Stomach smooth muscle (tissue), 2 donors: ENCODE measurements at regions not wholly inside any gene's neighbourhood (a gene's known extent, or its start where the extent isn't known, plus 50 kb on each side); places are given as distances from the start of the nearest gene placed in this dataset.

Source experiments
- H3K27ac ChIP-seq: one replicate; pipeline ENCODE4 v1.7.0; 2013; ENCODE audit warnings: mild to moderate bottlenecking, low read length, inconsistent platforms
- H3K27me3 ChIP-seq, 2 donors: one replicate each; pipeline ENCODE4 v1.7.0; 2013; ENCODE audit warnings: low read length in 2 of 2; ENCODE audit not compliant: insufficient read depth in 2 of 2, control insufficient read depth in 1 of 2
- H3K36me3 ChIP-seq, 2 donors: one replicate each; pipeline ENCODE4 v1.7.0; 2013; ENCODE audit warnings: low read length in 2 of 2; ENCODE audit not compliant: control insufficient read depth in 2 of 2, insufficient read depth in 2 of 2
- H3K4me1 ChIP-seq: one replicate; pipeline ENCODE4 v1.7.0; 2013; ENCODE audit warnings: low read length; ENCODE audit not compliant: control insufficient read depth, insufficient read depth
- H3K4me3 ChIP-seq, 2 donors: one replicate each; pipeline ENCODE4 v1.7.0; 2013; ENCODE audit warnings: low read length in 2 of 2
- H3K9ac ChIP-seq, 2 donors: one replicate each; pipeline ENCODE4 v1.7.0; 2013; ENCODE audit warnings: low read length in 2 of 2, mild to moderate bottlenecking in 1 of 2
- H3K9me3 ChIP-seq, 2 donors: one replicate each; pipeline ENCODE4 v1.7.0; 2013; ENCODE audit warnings: low read length in 2 of 2; ENCODE audit not compliant: control insufficient read depth in 2 of 2
- donor health status: healthy.
- donor health status: Pancreatic carcinoma.

DNA sequence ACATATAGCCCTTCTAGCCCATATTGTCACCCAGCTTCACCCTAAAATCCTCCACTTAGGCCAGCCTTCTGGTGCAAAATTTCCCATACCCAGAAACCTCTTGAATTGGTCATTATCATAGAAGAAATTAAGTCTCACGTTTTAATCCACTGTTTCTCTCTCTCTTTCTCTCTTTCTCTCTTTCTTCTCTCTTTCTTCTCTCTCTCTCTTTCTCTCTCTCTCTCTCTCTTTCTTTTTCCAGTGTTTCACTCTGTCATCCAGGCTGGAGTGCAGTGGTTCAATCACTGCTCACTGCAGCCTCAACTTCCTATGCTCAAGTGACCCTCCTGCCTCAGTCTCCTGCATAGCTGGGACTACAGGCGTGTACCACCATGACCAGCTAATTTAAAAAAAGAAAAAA lies 363.4 kb downstream of the TMEM167A start:
- Histone ChIP-seq H3K9ac (no peak overlapping the region), H3K4me1 (no peaks in the 10 kb centered on the region), H3K27ac (no peak overlapping the region), H3K27me3 (no peaks in the 10 kb centered on the region), H3K4me3 (no peak overlapping the region), H3K9me3 (no peaks in the 10 kb centered on the region), H3K36me3 (no peaks in the 10 kb centered on the region)

DNA sequence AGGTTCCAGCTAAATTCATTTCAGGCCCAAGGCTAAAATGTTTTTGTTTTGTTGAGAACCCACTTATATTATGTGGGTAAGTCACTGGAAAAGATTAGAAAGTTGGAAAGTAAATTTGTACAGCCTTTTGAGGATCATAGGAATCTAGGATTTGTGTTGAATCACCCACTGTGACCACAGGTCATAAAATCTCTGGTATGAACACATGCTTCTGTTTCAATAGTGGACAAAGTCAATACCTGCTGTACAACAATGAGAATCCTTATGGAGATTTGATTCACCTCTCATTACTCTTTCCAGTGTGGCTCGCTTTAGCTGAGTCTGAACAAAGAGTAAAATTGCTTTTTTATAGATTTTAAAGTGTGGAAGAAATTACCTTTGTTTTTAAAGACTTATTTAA lies 369.5 kb downstream of the TMEM167A start:
- Histone ChIP-seq H3K9me3 (no peaks in the 10 kb centered on the region), H3K27me3 (no peaks in the 10 kb centered on the region), H3K9ac (no peak overlapping the region), H3K4me3 (no peak overlapping the region), H3K36me3 (no peaks in the 10 kb centered on the region), H3K4me1 (no peaks in the 10 kb centered on the region), H3K27ac (no peak overlapping the region)

DNA sequence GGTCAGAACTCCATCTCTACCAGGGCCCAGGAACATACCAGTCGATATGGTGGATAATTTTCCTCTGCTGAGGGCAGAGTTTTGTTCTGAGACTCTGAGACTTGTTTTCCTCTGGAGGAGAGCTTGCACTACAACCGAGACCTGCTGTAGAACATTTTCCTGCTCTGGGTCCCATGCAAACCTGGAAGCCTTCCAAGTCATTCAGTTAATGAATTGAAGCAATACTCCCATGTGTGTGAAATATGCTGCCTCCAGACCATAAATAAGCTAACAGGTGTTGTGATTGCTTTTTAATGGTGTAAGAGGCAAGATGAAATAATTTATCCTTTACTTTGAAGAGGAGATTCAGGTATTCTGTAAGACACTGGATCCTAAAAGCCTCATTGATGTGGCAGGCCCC lies 372.8 kb downstream of the TMEM167A start:
- Histone ChIP-seq H3K4me3 (no peak overlapping the region), H3K27me3 (no peaks in the 10 kb centered on the region), H3K27ac (no peak overlapping the region), H3K9me3 (no peaks in the 10 kb centered on the region), H3K4me1 (no peaks in the 10 kb centered on the region), H3K36me3 (no peaks in the 10 kb centered on the region), H3K9ac (no peak overlapping the region)

DNA sequence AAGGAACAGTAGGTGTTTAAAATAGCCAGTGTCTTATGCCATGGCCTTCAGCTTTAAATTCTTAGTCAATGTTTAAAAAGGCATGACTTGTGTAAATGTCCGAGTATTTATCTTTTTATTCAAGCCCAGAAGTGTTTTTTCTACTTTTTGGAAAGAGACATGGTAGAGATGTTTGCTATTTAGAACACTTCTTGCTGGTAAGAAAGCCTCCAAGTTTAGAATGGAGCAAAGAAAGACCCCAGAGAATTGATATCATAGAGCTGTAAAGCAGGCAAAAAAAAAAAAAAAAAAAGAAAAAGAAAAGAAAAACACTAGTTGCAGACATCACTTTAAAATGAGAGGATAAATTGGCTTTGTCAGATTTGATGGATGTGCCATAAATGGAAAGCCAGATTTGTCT lies 375.1 kb downstream of the TMEM167A start:
- Histone ChIP-seq H3K4me3 (no peak overlapping the region), H3K4me1 (no peaks in the 10 kb centered on the region), H3K27me3 (no peaks in the 10 kb centered on the region), H3K9me3 (no peaks in the 10 kb centered on the region), H3K36me3 (no peaks in the 10 kb centered on the region), H3K27ac (no peak overlapping the region), H3K9ac (no peak overlapping the region)

DNA sequence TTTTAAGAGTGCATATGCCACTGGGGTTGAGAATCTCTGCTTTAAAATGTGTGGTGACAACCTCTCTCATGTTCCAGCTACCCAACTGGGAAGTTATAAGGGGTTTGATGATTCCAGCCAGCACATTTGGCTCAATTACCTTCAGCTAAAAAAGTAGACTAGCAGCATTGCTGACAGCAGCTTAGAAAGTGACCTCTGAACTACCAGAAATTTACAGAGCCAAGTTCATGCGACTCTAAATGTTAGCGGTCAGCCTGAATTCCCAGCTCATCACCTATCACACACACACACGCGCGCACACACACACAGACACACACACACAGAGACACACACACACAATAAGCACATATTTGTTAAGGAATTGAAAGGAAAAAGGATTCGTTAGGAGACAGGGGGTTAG lies 377.5 kb downstream of the TMEM167A start:
- Histone ChIP-seq H3K4me1 (no peaks in the 10 kb centered on the region), H3K27ac (no peak overlapping the region), H3K27me3 (no peaks in the 10 kb centered on the region), H3K9me3 (no peaks in the 10 kb centered on the region), H3K36me3 (no peaks in the 10 kb centered on the region), H3K9ac (no peak overlapping the region), H3K4me3 (no peak overlapping the region)

DNA sequence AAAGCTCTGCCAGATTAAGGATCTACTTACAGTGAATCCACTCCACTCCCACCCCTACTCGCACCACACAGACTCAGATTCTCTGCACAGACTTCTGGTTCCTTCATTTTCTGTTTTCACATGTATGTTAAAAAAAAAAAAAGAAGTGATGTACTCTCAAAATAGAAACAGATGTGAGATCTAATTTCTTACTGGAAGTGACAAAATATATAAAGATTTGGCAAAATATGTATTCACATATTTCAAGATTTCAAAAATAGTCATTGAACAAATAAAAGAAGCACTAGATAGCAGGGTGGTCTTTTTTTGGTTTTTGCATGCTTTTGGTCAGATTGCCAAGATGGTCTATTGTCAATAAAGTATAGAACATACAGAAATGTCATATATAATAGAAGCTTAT lies 379.2 kb downstream of the TMEM167A start:
- H3K4me3 ChIP-seq = no peak overlapping the region
- H3K9me3 ChIP-seq = no peaks in the 10 kb centered on the region
- no peaks in the 10 kb centered on the region for H3K36me3 ChIP-seq
- H3K4me1 ChIP-seq = no peaks in the 10 kb centered on the region
- H3K27me3 ChIP-seq = no peaks in the 10 kb centered on the region
- no peak overlapping the region for H3K9ac ChIP-seq
- H3K27ac ChIP-seq = no peak overlapping the region

DNA sequence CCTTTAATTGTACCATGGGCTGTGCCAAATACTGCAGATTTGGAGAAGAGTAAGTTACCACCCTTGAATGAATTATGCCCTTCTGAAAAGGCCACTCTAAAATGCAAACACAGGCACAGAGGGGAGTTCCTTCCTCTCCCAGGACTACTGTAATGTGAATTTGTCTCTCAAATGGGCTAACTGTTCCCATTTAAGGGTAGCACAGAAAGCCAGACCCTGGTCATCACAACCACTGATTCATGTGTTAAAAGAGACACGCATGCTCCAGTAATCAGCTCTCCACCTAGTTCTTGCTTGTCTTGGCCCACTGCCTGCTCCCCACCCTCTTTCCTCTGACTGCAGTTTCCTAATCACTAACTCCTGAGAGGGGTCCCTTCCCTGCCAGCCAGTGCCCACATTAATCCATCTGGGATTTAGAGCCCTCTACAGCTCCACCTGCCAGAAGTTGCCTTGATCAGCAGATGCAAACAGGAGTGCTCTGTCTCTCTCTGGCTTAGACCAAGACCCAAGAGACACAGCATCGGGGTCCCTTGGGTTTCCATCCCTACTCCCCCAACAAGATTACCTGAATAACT lies 382.4 kb downstream of the TMEM167A start:
- Histone ChIP-seq H3K36me3 (no peaks in the 10 kb centered on the region), H3K27ac (no peak overlapping the region), H3K4me1 (no peaks in the 10 kb centered on the region), H3K9ac (no peak overlapping the region), H3K27me3 (no peaks in the 10 kb centered on the region), H3K9me3 (no peaks in the 10 kb centered on the region), H3K4me3 (no peak overlapping the region)

DNA sequence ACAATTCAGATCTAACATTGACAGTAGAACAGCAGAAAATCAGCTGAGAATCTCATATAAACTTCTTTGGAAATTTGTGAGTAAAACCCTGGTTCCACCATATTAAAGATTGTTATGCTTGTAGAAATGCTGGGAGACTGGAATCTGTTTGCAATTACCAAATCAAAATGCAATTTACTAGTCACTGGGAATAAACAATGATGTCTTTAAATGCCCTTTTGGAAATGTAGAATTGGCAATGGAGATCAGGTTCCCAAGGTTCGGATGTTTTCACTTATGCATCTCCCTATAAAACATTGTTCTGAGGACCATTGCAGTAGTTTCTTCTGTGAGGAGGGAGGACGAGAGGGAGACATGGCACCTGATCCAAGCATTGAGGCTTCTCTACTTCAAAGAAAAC lies 384.4 kb downstream of the TMEM167A start:
- no peak overlapping the region for H3K9ac ChIP-seq
- H3K4me1 ChIP-seq = no peaks in the 10 kb centered on the region
- no peak overlapping the region for H3K4me3 ChIP-seq

DNA sequence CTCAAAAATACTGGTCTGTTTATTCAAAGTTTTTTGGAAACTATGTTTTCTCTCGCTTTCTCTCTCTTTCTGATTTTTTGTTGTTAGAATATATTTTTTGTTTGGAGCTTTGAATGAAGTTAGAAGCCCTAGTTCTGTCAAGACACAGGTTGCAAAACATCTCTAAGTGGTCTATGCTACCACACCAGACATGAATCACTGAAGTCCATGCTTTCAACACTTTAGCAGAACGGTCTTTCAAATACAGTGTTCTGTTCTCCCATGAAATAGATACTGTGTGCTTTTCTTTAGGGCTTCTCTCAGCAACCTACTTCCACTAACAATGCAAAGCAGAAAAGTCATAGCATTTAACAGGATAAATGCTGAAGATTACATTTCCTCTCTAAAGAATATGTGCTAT lies 392.5 kb downstream of the TMEM167A start:
- Histone ChIP-seq H3K9ac (no peak overlapping the region), H3K27me3 (no peaks in the 10 kb centered on the region), H3K4me3 (no peak overlapping the region), H3K4me1 (no peaks in the 10 kb centered on the region), H3K9me3 (no peaks in the 10 kb centered on the region), H3K36me3 (no peaks in the 10 kb centered on the region), H3K27ac (no peak overlapping the region)

More for the DNA sequence above, 384.4 kb downstream of the TMEM167A start:
- Histone ChIP-seq H3K36me3 (no peaks in the 10 kb centered on the region), H3K27ac (no peak overlapping the region), H3K27me3 (no peaks in the 10 kb centered on the region), H3K9me3 (no peaks in the 10 kb centered on the region)

DNA sequence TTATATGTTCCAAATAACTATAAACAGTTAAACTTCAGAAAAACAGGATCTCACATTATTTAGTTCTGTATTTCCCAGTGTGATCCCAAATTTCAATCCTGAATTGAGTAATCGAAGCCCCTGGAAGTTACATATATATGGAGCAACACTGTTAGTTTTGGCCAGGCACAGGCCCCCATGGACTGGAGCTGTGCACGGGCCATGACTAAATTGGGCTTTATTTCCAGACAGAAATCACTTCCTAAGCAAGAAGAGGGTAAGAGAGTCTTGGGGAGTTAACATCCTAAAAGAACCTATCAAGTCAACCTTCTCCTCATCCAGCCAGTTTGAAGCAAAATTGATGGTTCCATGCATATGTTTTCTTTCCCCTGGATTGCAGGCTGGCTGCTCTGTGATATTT lies 393.0 kb downstream of the TMEM167A start:
- Histone ChIP-seq H3K4me3 (no peak overlapping the region), H3K4me1 (no peaks in the 10 kb centered on the region), H3K36me3 (no peaks in the 10 kb centered on the region), H3K9ac (no peak overlapping the region), H3K9me3 (no peaks in the 10 kb centered on the region), H3K27me3 (no peaks in the 10 kb centered on the region), H3K27ac (no peak overlapping the region)

DNA sequence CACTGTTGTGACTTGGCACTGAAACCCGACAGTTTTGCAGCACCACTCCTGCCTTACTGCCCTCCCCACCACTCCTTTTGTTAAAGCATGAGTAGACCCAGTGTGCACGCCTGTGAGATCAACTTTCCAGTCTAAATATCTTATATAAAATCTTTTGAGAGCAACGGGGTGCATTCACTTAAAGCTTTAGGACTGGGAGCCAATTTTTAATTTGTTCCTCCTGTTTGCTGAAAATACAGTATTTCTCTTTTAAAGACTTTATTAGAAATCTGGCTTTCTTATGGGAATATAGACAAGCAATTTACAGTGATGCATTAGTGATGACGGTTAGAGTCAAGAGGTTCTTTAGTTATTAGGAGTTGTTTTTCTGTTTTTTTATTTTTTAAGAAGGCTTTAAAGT lies 397.5 kb downstream of the TMEM167A start:
- Histone ChIP-seq H3K9ac (no peak overlapping the region), H3K4me1 (no peaks in the 10 kb centered on the region), H3K9me3 (no peaks in the 10 kb centered on the region)

More for the DNA sequence above, 397.5 kb downstream of the TMEM167A start:
- Histone ChIP-seq H3K36me3 (no peaks in the 10 kb centered on the region), H3K27me3 (no peaks in the 10 kb centered on the region), H3K4me3 (no peak overlapping the region), H3K27ac (no peak overlapping the region)
